ENCODE measurements at regions not wholly inside any gene's neighbourhood (a gene's known extent, or its start where the extent isn't known, plus 50 kb on each side); places are given as distances from the start of the nearest gene placed in this dataset.

GRCh38 chr1:30125021-30125820 lies 598.2 kb downstream of the MATN1 start:
- Mint-ChIP-seq H3K4me3 (ENCODE audit: unreplicated experiment) (no peak overlapping the region), H3K9me3 (ENCODE audit: unreplicated experiment) (no peaks in the 10 kb centered on the region), H3K4me1 (ENCODE audit: unreplicated experiment) (no peaks in the 10 kb centered on the region), H3K27me3 (ENCODE audit: unreplicated experiment) (peaks cover 7% of the 10 kb centered on the region), H3K27ac (ENCODE audit: unreplicated experiment) (no peak overlapping the region), H3K36me3 (ENCODE audit: low read depth, unreplicated experiment) (peaks cover 6% of the 10 kb centered on the region)
- DNase-seq (ENCODE audit: low spot score): no peak
- TF ChIP-seq CTCF (IDR thresholded peaks at IDR 0.05; ENCODE audit: unreplicated experiment): no peak

- Mint-ChIP-seq H3K27ac (ENCODE audit: unreplicated experiment) (no peak overlapping the region), H3K9me3 (ENCODE audit: unreplicated experiment) (no peaks in the 10 kb centered on the region), H3K4me3 (ENCODE audit: unreplicated experiment) (no peak overlapping the region), H3K4me1 (ENCODE audit: unreplicated experiment) (no peaks in the 10 kb centered on the region), H3K36me3 (ENCODE audit: low read depth, unreplicated experiment) (peaks cover 6% of the 10 kb centered on the region), H3K27me3 (ENCODE audit: unreplicated experiment) (peaks cover 9% of the 10 kb centered on the region)
- no peak for TF ChIP-seq CTCF (IDR thresholded peaks at IDR 0.05; ENCODE audit: unreplicated experiment)
- DNase-seq (ENCODE audit: low spot score): no peak
Measured at GRCh38 chr1:30123896-30124295, 599.5 kb downstream of the MATN1 start.

- DNase-seq (ENCODE audit: low spot score): no peak
- H3K27me3 Mint-ChIP-seq (ENCODE audit: unreplicated experiment): peaks cover 9% of the 10 kb centered on the region
- H3K36me3 Mint-ChIP-seq (ENCODE audit: low read depth, unreplicated experiment): peaks cover 6% of the 10 kb centered on the region
- H3K9me3 Mint-ChIP-seq (ENCODE audit: unreplicated experiment): no peaks in the 10 kb centered on the region
- no peaks in the 10 kb centered on the region for H3K4me1 Mint-ChIP-seq (ENCODE audit: unreplicated experiment)
- no peak overlapping the region for H3K4me3 Mint-ChIP-seq (ENCODE audit: unreplicated experiment)
- no peak for TF ChIP-seq CTCF (IDR thresholded peaks at IDR 0.05; ENCODE audit: unreplicated experiment)
- H3K27ac Mint-ChIP-seq (ENCODE audit: unreplicated experiment): no peak overlapping the region
Measured at GRCh38 chr1:30123036-30123435, 600.3 kb downstream of the MATN1 start.

GRCh38 chr1:30120245-30121000 lies 603.0 kb downstream of the MATN1 start:
- H3K36me3 Mint-ChIP-seq (ENCODE audit: low read depth, unreplicated experiment): peaks cover 6% of the 10 kb centered on the region
- no peak for DNase-seq (ENCODE audit: low spot score)
- peaks cover 7% of the 10 kb centered on the region for H3K27me3 Mint-ChIP-seq (ENCODE audit: unreplicated experiment)
- H3K4me3 Mint-ChIP-seq (ENCODE audit: unreplicated experiment): no peak overlapping the region
- H3K27ac Mint-ChIP-seq (ENCODE audit: unreplicated experiment): no peak overlapping the region
- H3K9me3 Mint-ChIP-seq (ENCODE audit: unreplicated experiment): no peaks in the 10 kb centered on the region
- no peaks in the 10 kb centered on the region for H3K4me1 Mint-ChIP-seq (ENCODE audit: unreplicated experiment)
- no peak for TF ChIP-seq CTCF (IDR thresholded peaks at IDR 0.05; ENCODE audit: unreplicated experiment)

- Mint-ChIP-seq H3K9me3 (ENCODE audit: unreplicated experiment) (no peaks in the 10 kb centered on the region), H3K27me3 (ENCODE audit: unreplicated experiment) (peaks cover 4% of the 10 kb centered on the region), H3K27ac (ENCODE audit: unreplicated experiment) (no peak overlapping the region), H3K4me1 (ENCODE audit: unreplicated experiment) (no peaks in the 10 kb centered on the region), H3K36me3 (ENCODE audit: low read depth, unreplicated experiment) (no peaks in the 10 kb centered on the region), H3K4me3 (ENCODE audit: unreplicated experiment) (no peak overlapping the region)
- no peak for DNase-seq (ENCODE audit: low spot score)
- no peak for TF ChIP-seq CTCF (IDR thresholded peaks at IDR 0.05; ENCODE audit: unreplicated experiment)
Measured at GRCh38 chr1:30117685-30118084, 605.7 kb downstream of the MATN1 start.

Measured in endothelial cell (in vitro differentiated cells).